GM12865 (cell line): ENCODE measurements at regions not wholly inside any gene's neighbourhood (a gene's known extent, or its start where the extent isn't known, plus 50 kb on each side); places are given as distances from the start of the nearest gene placed in this dataset.

Experiments
- DNase-seq: peaks from one replicate; pipeline ENCODE4 v3.0.0; 2010; ENCODE audit warnings: low read depth
- H3K4me3 ChIP-seq: 2 replicates; pipeline ENCODE4 v1.5.1; 2011; ENCODE audit warnings: mild to moderate bottlenecking, low read depth, low read length, control low read depth
- CTCF ChIP-seq: IDR thresholded peaks from 2 replicates; pipeline ENCODE4 v1.5.1; 2011; ENCODE audit warnings: low read length, control low read depth, low read depth, inconsistent platforms; ENCODE audit not compliant: insufficient read depth; ENCODE audit errors: missing control alignments

GRCh38 chr15:75134748-75135147 is 66.9 kb upstream of the C15orf39 start:
- TF ChIP-seq CTCF, result no peak
- no peak for DNase-seq
- H3K4me3 ChIP-seq, result no peak overlapping the region

DNA sequence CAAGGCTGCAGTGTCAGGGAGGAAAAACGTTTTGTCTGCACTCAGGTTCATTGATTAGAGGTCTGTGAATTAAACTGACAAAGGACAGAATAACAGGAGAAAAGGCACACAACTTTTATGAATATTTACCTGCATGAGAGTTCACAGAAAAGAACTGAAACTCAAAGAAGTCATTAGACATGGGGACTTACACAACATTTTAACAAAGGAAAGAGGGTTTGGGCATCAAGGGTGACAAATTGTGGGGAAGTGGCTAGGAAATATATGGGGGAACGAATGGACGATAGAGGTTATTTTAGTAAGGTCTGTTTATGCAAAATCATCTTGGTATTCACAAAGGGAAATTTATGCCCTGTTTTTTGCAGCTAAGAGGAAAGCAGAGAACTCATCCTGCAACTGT is 65.6 kb upstream of the C15orf39 start:
- no peak for TF ChIP-seq CTCF
- DNase-seq, result no peak
- H3K4me3 ChIP-seq, result no peak overlapping the region

- DNase-seq, result no peak
- no peak overlapping the region for H3K4me3 ChIP-seq
- TF ChIP-seq CTCF, result no peak
Observed at GRCh38 chr15:75136758-75137157, 64.9 kb upstream of the C15orf39 start.

- DNase-seq, result no peak
- no peak overlapping the region for H3K4me3 ChIP-seq
- no peak for TF ChIP-seq CTCF
Observed at GRCh38 chr15:75138016-75138999, 63.4 kb upstream of the C15orf39 start.

DNA sequence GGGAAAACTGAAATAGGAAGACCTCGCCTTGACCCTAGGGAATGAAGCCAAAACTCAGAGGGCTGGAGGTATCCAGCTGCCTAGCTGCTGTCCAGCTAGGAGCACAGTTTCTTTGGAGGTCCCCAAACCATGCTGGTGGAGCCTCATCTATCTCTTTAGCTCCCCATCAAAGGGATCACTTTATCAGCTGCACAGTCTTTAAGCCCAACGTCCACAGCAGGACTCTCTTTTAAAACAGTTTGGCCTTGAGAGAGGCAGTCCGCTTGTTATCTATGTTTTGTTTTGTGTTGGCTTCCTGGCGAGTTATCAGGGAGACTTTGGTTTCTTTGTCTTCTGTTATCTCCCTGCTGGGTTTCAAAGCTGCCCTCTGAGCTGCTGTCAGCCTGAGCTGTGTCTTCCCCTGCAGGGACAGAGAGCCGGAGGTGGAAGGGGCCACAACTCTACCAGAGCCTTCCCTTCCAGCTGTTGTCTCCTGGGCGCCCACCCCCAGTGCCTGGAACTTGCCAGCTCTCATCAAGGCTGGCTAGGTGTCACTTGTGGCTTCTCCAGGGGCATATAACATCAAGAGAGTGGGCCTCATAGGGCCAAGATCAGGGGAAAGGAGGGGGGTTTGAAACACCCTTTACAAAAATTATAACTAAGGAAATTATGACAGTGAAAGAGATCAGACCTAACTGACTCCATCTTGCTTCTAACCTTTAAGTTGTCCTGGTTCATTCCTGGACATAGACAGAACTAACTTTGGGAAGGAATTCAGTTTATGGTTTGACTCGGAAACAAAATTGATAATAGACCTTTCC is 61.4 kb upstream of the C15orf39 start:
- DNase-seq, result no peak
- no peak overlapping the region for H3K4me3 ChIP-seq
- no peak for TF ChIP-seq CTCF

DNA sequence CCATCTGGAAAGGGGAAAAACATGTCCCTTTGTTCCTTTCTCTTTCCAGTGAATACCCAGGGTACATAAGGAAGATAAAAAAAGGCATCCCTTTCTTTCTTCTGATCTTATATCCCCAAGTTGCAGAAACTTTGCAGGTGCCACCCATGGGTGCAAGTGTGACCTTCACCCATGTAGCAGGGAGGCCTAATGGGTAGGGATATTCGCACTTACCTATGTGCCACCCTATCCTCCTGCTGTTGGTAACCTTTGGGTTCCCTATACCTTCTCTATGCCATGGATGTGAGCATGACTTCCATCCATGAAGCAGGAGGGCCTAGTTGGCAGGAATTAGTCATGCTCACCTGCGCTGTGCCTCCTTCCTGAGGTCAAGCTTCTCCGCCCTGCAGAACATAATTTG is 59.2 kb upstream of the C15orf39 start:
- TF ChIP-seq CTCF, result no peak
- no peak overlapping the region for H3K4me3 ChIP-seq
- DNase-seq, result no peak
